Liver (tissue), 8 donors: ENCODE measurements at regions not wholly inside any gene's neighbourhood (a gene's known extent, or its start where the extent isn't known, plus 50 kb on each side); places are given as distances from the start of the nearest gene placed in this dataset.

Experiments
- DNase-seq: peaks from one replicate; pipeline ENCODE4 v3.0.0-alpha.2; 2017; ENCODE audit warnings: low spot score
- H3K27ac ChIP-seq, 2 donors: one replicate each; pipeline ENCODE4 v1.7.0; 2013; ENCODE audit warnings: inconsistent platforms in 2 of 2, low read length in 2 of 2, control low read depth in 1 of 2, low read depth in 1 of 2, mild to moderate bottlenecking in 1 of 2
- H3K27me3 ChIP-seq, 4 donors: one replicate each; pipeline versions ENCODE4 v1.6.1 to v1.7.0; 2013; ENCODE audit warnings: low read length in 3 of 4, inconsistent platforms in 1 of 4, mild to moderate bottlenecking in 1 of 4, moderate library complexity in 1 of 4; ENCODE audit not compliant: control insufficient read depth in 4 of 4, insufficient read depth in 4 of 4
- H3K36me3 ChIP-seq, 4 donors: one replicate each; pipeline versions ENCODE4 v1.6.1 to v1.7.0; 2013; ENCODE audit warnings: low read length in 3 of 4, mild to moderate bottlenecking in 3 of 4, low read depth in 1 of 4, moderate library complexity in 1 of 4; ENCODE audit not compliant: control insufficient read depth in 4 of 4, insufficient read depth in 3 of 4
- H3K4me1 ChIP-seq, 4 donors: one replicate each; pipeline versions ENCODE4 v1.6.1 to v1.7.0; 2013; ENCODE audit warnings: low read length in 3 of 4, mild to moderate bottlenecking in 3 of 4, moderate library complexity in 1 of 4; ENCODE audit not compliant: control insufficient read depth in 4 of 4, insufficient read depth in 4 of 4
- H3K4me3 ChIP-seq, 3 donors: one replicate each; pipeline versions ENCODE4 v1.6.1 to v1.7.0; 2013; ENCODE audit warnings: low read length in 3 of 3, control low read depth in 1 of 3, low read depth in 1 of 3, mild to moderate bottlenecking in 1 of 3
- H3K9ac ChIP-seq, 2 donors: one replicate each; pipeline ENCODE4 v1.7.0; 2013; ENCODE audit warnings: low read length in 2 of 2, mild to moderate bottlenecking in 2 of 2, moderate library complexity in 2 of 2, control low read depth in 1 of 2, low read depth in 1 of 2
- H3K9me3 ChIP-seq, 4 donors: one replicate each; pipeline versions ENCODE4 v1.6.1 to v1.7.0; 2013; ENCODE audit warnings: low read length in 3 of 4; ENCODE audit not compliant: control insufficient read depth in 4 of 4
- EGR1 ChIP-seq, 2 donors: IDR thresholded peaks; 2 replicates each; pipeline ENCODE4 v1.6.1; 2016 to 2018; ENCODE audit warnings: antibody characterized with exemption in 2 of 2, low read depth in 2 of 2
- FOXA1 ChIP-seq: IDR thresholded peaks from 2 replicates; pipeline ENCODE4 v1.6.1; 2016; ENCODE audit warnings: antibody characterized with exemption
- FOXA2 ChIP-seq: IDR thresholded peaks from 2 replicates; pipeline ENCODE4 v1.6.1; 2016; ENCODE audit warnings: antibody characterized with exemption
- GABPA ChIP-seq, 2 donors: IDR thresholded peaks in 1 of 2; conservative IDR thresholded peaks in 1 of 2; 2 replicates each; pipeline ENCODE4 v1.6.1; 2016; ENCODE audit warnings: antibody characterized with exemption in 2 of 2, mild to moderate bottlenecking in 1 of 2, moderate library complexity in 1 of 2
- HNF4A ChIP-seq, 2 donors: conservative IDR thresholded peaks; 2 replicates each; pipeline ENCODE4 v1.6.1; 2016; ENCODE audit warnings: antibody characterized with exemption in 2 of 2, mild to moderate bottlenecking in 2 of 2
- HNF4G ChIP-seq: IDR thresholded peaks from 2 replicates; pipeline ENCODE4 v1.6.1; 2016; ENCODE audit warnings: antibody characterized with exemption
- JUND ChIP-seq, 2 donors: IDR thresholded peaks; 2 replicates each; pipeline ENCODE4 v1.6.1; 2016; ENCODE audit warnings: antibody characterized with exemption in 2 of 2
- NR2F2 ChIP-seq: IDR thresholded peaks from 2 replicates; pipeline ENCODE4 v1.6.1; 2016; ENCODE audit warnings: antibody characterized with exemption
- RAD21 ChIP-seq, 2 donors: IDR thresholded peaks; 2 replicates each; pipeline ENCODE4 v1.6.1; 2016; ENCODE audit warnings: antibody characterized with exemption in 2 of 2, mild to moderate bottlenecking in 2 of 2
- RXRA ChIP-seq, 2 donors: IDR thresholded peaks; 2 replicates each; pipeline ENCODE4 v1.6.1; 2017 to 2018; ENCODE audit warnings: antibody characterized with exemption in 2 of 2, mild to moderate bottlenecking in 1 of 2
- SP1 ChIP-seq: IDR thresholded peaks from 2 replicates; pipeline ENCODE4 v1.6.1; 2018; ENCODE audit warnings: antibody characterized with exemption, mild to moderate bottlenecking
- TAF1 ChIP-seq: conservative IDR thresholded peaks from 2 replicates; pipeline ENCODE4 v1.6.1; 2016; ENCODE audit warnings: antibody characterized with exemption, mild to moderate bottlenecking
- YY1 ChIP-seq: IDR thresholded peaks from 2 replicates; pipeline ENCODE4 v1.6.1; 2016; ENCODE audit warnings: antibody characterized with exemption, mild to moderate bottlenecking
- WGBS: extraction: QIAGEN DNeasy Blood & Tissue Kit; methylation state at CpG from one replicate; pipeline ENCODE4 v1.1.7; 2013; 5-methylcytosine and 5-hydroxymethylcytosine counted together
- TF ChIP-seq, protein P1 (sequence below): fragments of 150-350 bp; IDR thresholded peaks from 2 replicates; pipeline ENCODE4 v1.5.1; 2017; ENCODE audit warnings: improper control_type of control experiment, low read depth, low read length; ENCODE audit not compliant: missing input control
- TF ChIP-seq, protein P2 (sequence below): IDR thresholded peaks from 2 replicates; pipeline ENCODE4 v1.6.1; 2016; ENCODE audit warnings: antibody characterized with exemption, mild to moderate bottlenecking
- TF ChIP-seq, protein P3 (sequence below): IDR thresholded peaks from 2 replicates; pipeline ENCODE4 v1.6.1; 2016; ENCODE audit warnings: antibody characterized with exemption
- TF ChIP-seq, protein P4 (sequence below): IDR thresholded peaks from 2 replicates; pipeline ENCODE4 v1.6.1; 2016; ENCODE audit warnings: antibody characterized with exemption
- TF ChIP-seq, protein P5 (sequence below): IDR thresholded peaks from 2 replicates; pipeline ENCODE4 v1.6.1; 2016; ENCODE audit warnings: antibody characterized with exemption
- donor health status: healthy.
- donor health status: healthy.
- donor health status: healthy.
- donor health status: healthy.
- donor health status: healthy.

DNA sequence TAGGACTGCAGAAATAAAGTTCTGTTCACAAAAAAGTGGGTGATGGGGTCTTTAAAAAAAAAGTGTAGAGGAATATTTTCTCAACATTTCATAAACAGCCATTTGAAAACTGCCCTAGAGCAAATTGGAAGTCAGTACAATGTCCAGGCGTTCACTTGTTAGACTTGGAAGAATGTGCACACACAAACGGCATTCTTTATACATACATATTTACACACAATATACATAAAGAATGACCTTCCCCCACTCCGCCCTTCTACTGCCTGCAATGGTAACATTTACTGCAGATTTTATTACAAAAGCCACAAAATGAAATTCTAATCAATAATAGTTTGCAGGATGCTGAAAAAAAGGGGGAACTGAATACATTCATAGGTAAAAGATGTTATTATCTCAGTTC lies 103.4 kb upstream of the TOX3 start:
- Histone ChIP-seq H3K4me3 (no peak overlapping the region), H3K27ac (no peak overlapping the region), H3K9ac (no peak overlapping the region), H3K9me3 (no peaks in the 10 kb centered on the region), H3K4me1 (no peaks in the 10 kb centered on the region), H3K27me3 (no peaks in the 10 kb centered on the region), H3K36me3 (no peaks in the 10 kb centered on the region)
- no peak for DNase-seq
- 76% methylated on average over 3 of the region's 3 CpGs for WGBS
- TF ChIP-seq, protein P1, sequence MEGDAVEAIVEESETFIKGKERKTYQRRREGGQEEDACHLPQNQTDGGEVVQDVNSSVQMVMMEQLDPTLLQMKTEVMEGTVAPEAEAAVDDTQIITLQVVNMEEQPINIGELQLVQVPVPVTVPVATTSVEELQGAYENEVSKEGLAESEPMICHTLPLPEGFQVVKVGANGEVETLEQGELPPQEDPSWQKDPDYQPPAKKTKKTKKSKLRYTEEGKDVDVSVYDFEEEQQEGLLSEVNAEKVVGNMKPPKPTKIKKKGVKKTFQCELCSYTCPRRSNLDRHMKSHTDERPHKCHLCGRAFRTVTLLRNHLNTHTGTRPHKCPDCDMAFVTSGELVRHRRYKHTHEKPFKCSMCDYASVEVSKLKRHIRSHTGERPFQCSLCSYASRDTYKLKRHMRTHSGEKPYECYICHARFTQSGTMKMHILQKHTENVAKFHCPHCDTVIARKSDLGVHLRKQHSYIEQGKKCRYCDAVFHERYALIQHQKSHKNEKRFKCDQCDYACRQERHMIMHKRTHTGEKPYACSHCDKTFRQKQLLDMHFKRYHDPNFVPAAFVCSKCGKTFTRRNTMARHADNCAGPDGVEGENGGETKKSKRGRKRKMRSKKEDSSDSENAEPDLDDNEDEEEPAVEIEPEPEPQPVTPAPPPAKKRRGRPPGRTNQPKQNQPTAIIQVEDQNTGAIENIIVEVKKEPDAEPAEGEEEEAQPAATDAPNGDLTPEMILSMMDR: no peak
- no peak for TF ChIP-seq GABPA (IDR thresholded peaks at IDR 0.05 in 1 of 2, conservative IDR thresholded peaks at IDR 0.05 in 1 of 2)
- TF ChIP-seq, protein P2, sequence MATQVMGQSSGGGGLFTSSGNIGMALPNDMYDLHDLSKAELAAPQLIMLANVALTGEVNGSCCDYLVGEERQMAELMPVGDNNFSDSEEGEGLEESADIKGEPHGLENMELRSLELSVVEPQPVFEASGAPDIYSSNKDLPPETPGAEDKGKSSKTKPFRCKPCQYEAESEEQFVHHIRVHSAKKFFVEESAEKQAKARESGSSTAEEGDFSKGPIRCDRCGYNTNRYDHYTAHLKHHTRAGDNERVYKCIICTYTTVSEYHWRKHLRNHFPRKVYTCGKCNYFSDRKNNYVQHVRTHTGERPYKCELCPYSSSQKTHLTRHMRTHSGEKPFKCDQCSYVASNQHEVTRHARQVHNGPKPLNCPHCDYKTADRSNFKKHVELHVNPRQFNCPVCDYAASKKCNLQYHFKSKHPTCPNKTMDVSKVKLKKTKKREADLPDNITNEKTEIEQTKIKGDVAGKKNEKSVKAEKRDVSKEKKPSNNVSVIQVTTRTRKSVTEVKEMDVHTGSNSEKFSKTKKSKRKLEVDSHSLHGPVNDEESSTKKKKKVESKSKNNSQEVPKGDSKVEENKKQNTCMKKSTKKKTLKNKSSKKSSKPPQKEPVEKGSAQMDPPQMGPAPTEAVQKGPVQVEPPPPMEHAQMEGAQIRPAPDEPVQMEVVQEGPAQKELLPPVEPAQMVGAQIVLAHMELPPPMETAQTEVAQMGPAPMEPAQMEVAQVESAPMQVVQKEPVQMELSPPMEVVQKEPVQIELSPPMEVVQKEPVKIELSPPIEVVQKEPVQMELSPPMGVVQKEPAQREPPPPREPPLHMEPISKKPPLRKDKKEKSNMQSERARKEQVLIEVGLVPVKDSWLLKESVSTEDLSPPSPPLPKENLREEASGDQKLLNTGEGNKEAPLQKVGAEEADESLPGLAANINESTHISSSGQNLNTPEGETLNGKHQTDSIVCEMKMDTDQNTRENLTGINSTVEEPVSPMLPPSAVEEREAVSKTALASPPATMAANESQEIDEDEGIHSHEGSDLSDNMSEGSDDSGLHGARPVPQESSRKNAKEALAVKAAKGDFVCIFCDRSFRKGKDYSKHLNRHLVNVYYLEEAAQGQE: no peak
- TF ChIP-seq RAD21 (IDR thresholded peaks at IDR 0.05): no peak
- TF ChIP-seq HNF4G: no peak
- no peak for TF ChIP-seq TAF1
- TF ChIP-seq NR2F2: no peak
- TF ChIP-seq, protein P3, sequence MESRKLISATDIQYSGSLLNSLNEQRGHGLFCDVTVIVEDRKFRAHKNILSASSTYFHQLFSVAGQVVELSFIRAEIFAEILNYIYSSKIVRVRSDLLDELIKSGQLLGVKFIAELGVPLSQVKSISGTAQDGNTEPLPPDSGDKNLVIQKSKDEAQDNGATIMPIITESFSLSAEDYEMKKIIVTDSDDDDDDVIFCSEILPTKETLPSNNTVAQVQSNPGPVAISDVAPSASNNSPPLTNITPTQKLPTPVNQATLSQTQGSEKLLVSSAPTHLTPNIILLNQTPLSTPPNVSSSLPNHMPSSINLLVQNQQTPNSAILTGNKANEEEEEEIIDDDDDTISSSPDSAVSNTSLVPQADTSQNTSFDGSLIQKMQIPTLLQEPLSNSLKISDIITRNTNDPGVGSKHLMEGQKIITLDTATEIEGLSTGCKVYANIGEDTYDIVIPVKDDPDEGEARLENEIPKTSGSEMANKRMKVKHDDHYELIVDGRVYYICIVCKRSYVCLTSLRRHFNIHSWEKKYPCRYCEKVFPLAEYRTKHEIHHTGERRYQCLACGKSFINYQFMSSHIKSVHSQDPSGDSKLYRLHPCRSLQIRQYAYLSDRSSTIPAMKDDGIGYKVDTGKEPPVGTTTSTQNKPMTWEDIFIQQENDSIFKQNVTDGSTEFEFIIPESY: no peak
- no peak for TF ChIP-seq FOXA2
- TF ChIP-seq, protein P4, sequence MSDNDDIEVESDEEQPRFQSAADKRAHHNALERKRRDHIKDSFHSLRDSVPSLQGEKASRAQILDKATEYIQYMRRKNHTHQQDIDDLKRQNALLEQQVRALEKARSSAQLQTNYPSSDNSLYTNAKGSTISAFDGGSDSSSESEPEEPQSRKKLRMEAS: no peak
- TF ChIP-seq EGR1 (IDR thresholded peaks at IDR 0.05; ENCODE audit: low read depth in 2 of 2): no peak
- TF ChIP-seq RXRA (IDR thresholded peaks at IDR 0.05): no peak
- no peak for TF ChIP-seq YY1
- TF ChIP-seq JUND (IDR thresholded peaks at IDR 0.05): no peak
- no peak for TF ChIP-seq FOXA1
- TF ChIP-seq, protein P5, sequence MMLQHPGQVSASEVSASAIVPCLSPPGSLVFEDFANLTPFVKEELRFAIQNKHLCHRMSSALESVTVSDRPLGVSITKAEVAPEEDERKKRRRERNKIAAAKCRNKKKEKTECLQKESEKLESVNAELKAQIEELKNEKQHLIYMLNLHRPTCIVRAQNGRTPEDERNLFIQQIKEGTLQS: no peak
- TF ChIP-seq HNF4A (conservative IDR thresholded peaks at IDR 0.05): no peak
- no peak for TF ChIP-seq SP1
